ENCODE measurements at regions not wholly inside any gene's neighbourhood (a gene's known extent, or its start where the extent isn't known, plus 50 kb on each side); places are given as distances from the start of the nearest gene placed in this dataset.

GRCh38 chr2:225824748-225825449 is 425.4 kb downstream of the NYAP2 start:
- Histone ChIP-seq H3K4me3 (no peak overlapping the region), H3K27me3 (peaks cover 0 to 10% (median 0%) of the 10 kb centered on the region in 7 donors), H3K36me3 (no peaks in the 10 kb centered on the region), H3K9me3 (peaks cover 0 to 42% (median 4%) of the 10 kb centered on the region in 11 donors), H3K4me1 (no peaks in the 10 kb centered on the region), H3K27ac (no peak overlapping the region)
- no peak for TF ChIP-seq CTCF (IDR thresholded peaks at IDR 0.05)
- intact Hi-C loops (cut with DNase I) = no loop called here
- 70 to 80% methylated on average over 11 of the region's 11 CpGs for WGBS, 2 donors
- ATAC-seq (no peak), DNase-seq (no peak)

GRCh38 chr2:225821351-225821750 is 421.8 kb downstream of the NYAP2 start:
- Histone ChIP-seq H3K4me1 (no peaks in the 10 kb centered on the region), H3K27me3 (peaks cover 0 to 10% (median 0%) of the 10 kb centered on the region in 7 donors), H3K9me3 (peaks cover 0 to 10% (median 0%) of the 10 kb centered on the region in 11 donors), H3K4me3 (no peak overlapping the region), H3K27ac (no peak overlapping the region), H3K36me3 (no peaks in the 10 kb centered on the region)
- TF ChIP-seq CTCF (IDR thresholded peaks at IDR 0.05) = no peak
- intact Hi-C loops (cut with DNase I) = no loop called here
- WGBS, 2 donors = 77 to 82% methylated on average over 2 of the region's 2 CpGs
- ATAC-seq = no peak
- no peak for DNase-seq

GRCh38 chr2:225820826-225821225 is 421.3 kb downstream of the NYAP2 start:
- ATAC-seq (no peak), DNase-seq (no peak)
- H3K36me3 ChIP-seq = no peaks in the 10 kb centered on the region
- H3K27ac ChIP-seq = no peak overlapping the region
- intact Hi-C loops (cut with DNase I) = no loop called here
- 80 to 81% methylated on average over 7 of the region's 7 CpGs for WGBS, 2 donors
- H3K9me3 ChIP-seq = peaks cover 0 to 4% (median 0%) of the 10 kb centered on the region in 11 donors
- no peak overlapping the region for H3K4me3 ChIP-seq
- TF ChIP-seq CTCF (IDR thresholded peaks at IDR 0.05) = no peak
- peaks cover 0 to 10% (median 0%) of the 10 kb centered on the region in 7 donors for H3K27me3 ChIP-seq
- no peaks in the 10 kb centered on the region for H3K4me1 ChIP-seq

GRCh38 chr2:225814554-225814953 is 415.0 kb downstream of the NYAP2 start:
- Histone ChIP-seq H3K4me3 (no peak overlapping the region), H3K4me1 (no peaks in the 10 kb centered on the region), H3K36me3 (no peaks in the 10 kb centered on the region), H3K9me3 (no peaks in the 10 kb centered on the region), H3K27me3 (peaks cover 0 to 6% (median 0%) of the 10 kb centered on the region in 7 donors), H3K27ac (no peak overlapping the region)
- no peak for TF ChIP-seq CTCF (IDR thresholded peaks at IDR 0.05)
- intact Hi-C loops (cut with DNase I) = no loop called here
- DNase-seq = no peak
- no peak for ATAC-seq
